ENCODE measurements at regions not wholly inside any gene's neighbourhood (a gene's known extent, or its start where the extent isn't known, plus 50 kb on each side); places are given as distances from the start of the nearest gene placed in this dataset.
A peak's percentile ranks its signal among the peaks of the same experiment; 100 is the strongest.

GRCh38 chr10:124266468-124267230 is 152.1 kb downstream of the OAT start:
- Mint-ChIP-seq H3K27ac (ENCODE audit: unreplicated experiment) (peak overlapping the region; percentile 63), H3K4me1 (ENCODE audit: low read depth) (peaks cover 15% of the 10 kb centered on the region), H3K27me3 (ENCODE audit: low read depth) (peaks cover 4% of the 10 kb centered on the region), H3K9me3 (ENCODE audit: low read depth) (no peaks in the 10 kb centered on the region), H3K36me3 (ENCODE audit: low read depth) (no peaks in the 10 kb centered on the region), H3K4me3 (ENCODE audit: unreplicated experiment) (no peak overlapping the region)
- peak; percentile 62 for DNase-seq (ENCODE audit: low spot score)
- TF ChIP-seq CTCF (IDR thresholded peaks at IDR 0.05) = no peak

GRCh38 chr10:124265776-124266467 is 152.8 kb downstream of the OAT start:
- H3K4me3 Mint-ChIP-seq (ENCODE audit: unreplicated experiment) = no peak overlapping the region
- DNase-seq (ENCODE audit: low spot score) = peak; percentile 75
- H3K27me3 Mint-ChIP-seq (ENCODE audit: low read depth) = peaks cover 9% of the 10 kb centered on the region
- TF ChIP-seq CTCF (IDR thresholded peaks at IDR 0.05) = no peak
- H3K9me3 Mint-ChIP-seq (ENCODE audit: low read depth) = no peaks in the 10 kb centered on the region
- peaks cover 15% of the 10 kb centered on the region for H3K4me1 Mint-ChIP-seq (ENCODE audit: low read depth)
- no peak overlapping the region for H3K27ac Mint-ChIP-seq (ENCODE audit: unreplicated experiment)
- H3K36me3 Mint-ChIP-seq (ENCODE audit: low read depth) = no peaks in the 10 kb centered on the region

GRCh38 chr10:124265391-124265745 is 153.4 kb downstream of the OAT start:
- H3K4me3 Mint-ChIP-seq (ENCODE audit: unreplicated experiment) = no peak overlapping the region
- H3K27me3 Mint-ChIP-seq (ENCODE audit: low read depth) = peaks cover 9% of the 10 kb centered on the region

GRCh38 chr10:124264711-124265390 is 153.9 kb downstream of the OAT start:
- no peak overlapping the region for H3K4me3 Mint-ChIP-seq (ENCODE audit: unreplicated experiment)
- no peak overlapping the region for H3K27ac Mint-ChIP-seq (ENCODE audit: unreplicated experiment)
- peaks cover 15% of the 10 kb centered on the region for H3K4me1 Mint-ChIP-seq (ENCODE audit: low read depth)
- no peak for TF ChIP-seq CTCF (IDR thresholded peaks at IDR 0.05)
- H3K27me3 Mint-ChIP-seq (ENCODE audit: low read depth) = peaks cover 8% of the 10 kb centered on the region
- no peaks in the 10 kb centered on the region for H3K36me3 Mint-ChIP-seq (ENCODE audit: low read depth)
- H3K9me3 Mint-ChIP-seq (ENCODE audit: low read depth) = no peaks in the 10 kb centered on the region
- peak; percentile 90 for DNase-seq (ENCODE audit: low spot score)

More at GRCh38 chr10:124265391-124265745, 153.4 kb downstream of the OAT start:
- DNase-seq (ENCODE audit: low spot score) = peak; percentile 70
- peaks cover 15% of the 10 kb centered on the region for H3K4me1 Mint-ChIP-seq (ENCODE audit: low read depth)
- no peaks in the 10 kb centered on the region for H3K36me3 Mint-ChIP-seq (ENCODE audit: low read depth)
- no peaks in the 10 kb centered on the region for H3K9me3 Mint-ChIP-seq (ENCODE audit: low read depth)
- no peak for TF ChIP-seq CTCF (IDR thresholded peaks at IDR 0.05)
- H3K27ac Mint-ChIP-seq (ENCODE audit: unreplicated experiment) = no peak overlapping the region

- Mint-ChIP-seq H3K27ac (ENCODE audit: unreplicated experiment) (no peak overlapping the region), H3K9me3 (ENCODE audit: low read depth) (peaks cover 2% of the 10 kb centered on the region), H3K27me3 (ENCODE audit: low read depth) (peaks cover 8% of the 10 kb centered on the region), H3K4me1 (ENCODE audit: low read depth) (peaks cover 15% of the 10 kb centered on the region), H3K4me3 (ENCODE audit: unreplicated experiment) (no peak overlapping the region), H3K36me3 (ENCODE audit: low read depth) (no peaks in the 10 kb centered on the region)
- no peak for TF ChIP-seq CTCF (IDR thresholded peaks at IDR 0.05)
- DNase-seq (ENCODE audit: low spot score) = peak; percentile 59
These were observed 154.5 kb downstream of the OAT start for GRCh38 chr10:124264271-124264670.
